ENCODE measurements at regions not wholly inside any gene's neighbourhood (a gene's known extent, or its start where the extent isn't known, plus 50 kb on each side); places are given as distances from the start of the nearest gene placed in this dataset.

DNA sequence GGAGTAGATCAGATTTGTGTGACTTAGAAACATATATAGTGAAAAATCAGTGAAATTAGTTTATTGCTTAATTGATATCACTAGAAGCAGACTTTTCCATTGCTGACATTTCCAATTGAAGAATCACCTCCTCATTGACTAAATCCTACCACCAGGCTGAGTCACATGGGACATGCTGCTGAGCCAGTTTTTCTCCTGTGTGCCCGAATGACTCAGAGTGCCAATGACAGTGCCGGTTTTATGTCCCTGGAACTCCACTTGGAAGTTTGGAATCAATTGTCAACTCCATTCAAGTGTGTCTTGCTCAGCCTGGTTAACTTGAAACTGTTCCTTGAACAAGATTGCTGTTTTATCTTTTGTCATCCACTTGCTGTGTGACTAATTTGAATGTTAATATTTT lies 316.1 kb upstream of the PRDM1 start:
- Mint-ChIP-seq H3K4me3 (no peak overlapping the region), H3K9me3 (peaks cover 5% of the 10 kb centered on the region), H3K27ac (no peak overlapping the region), H3K4me1 (ENCODE audit: low read depth) (no peaks in the 10 kb centered on the region), H3K36me3 (ENCODE audit: low read depth) (no peaks in the 10 kb centered on the region), H3K27me3 (no peaks in the 10 kb centered on the region)
- intact Hi-C loops (cut with DNase I, micrococcal nuclease), result no loop called here
- Histone ChIP-seq H3K4me3 (ENCODE audit: low read length) (no peak overlapping the region), H3K9me3 (ENCODE audit: control insufficient read depth in 1 of 2, insufficient read depth in 1 of 2, low read length in 2 of 2) (peaks cover 3 to 6% of the 10 kb centered on the region in 2 experiments), H3K4me1 (ENCODE audit: insufficient read depth, low read length) (no peaks in the 10 kb centered on the region), H3K27ac (ENCODE audit: low read depth in 1 of 2, low read length in 2 of 2) (no peak overlapping the region), H3K27me3 (ENCODE audit: control insufficient read depth in 1 of 2, insufficient read depth in 2 of 2, low read length in 2 of 2) (no peaks in the 10 kb centered on the region), H3K36me3 (ENCODE audit: insufficient read depth, low read length) (no peaks in the 10 kb centered on the region)
- TF ChIP-seq, protein P1, sequence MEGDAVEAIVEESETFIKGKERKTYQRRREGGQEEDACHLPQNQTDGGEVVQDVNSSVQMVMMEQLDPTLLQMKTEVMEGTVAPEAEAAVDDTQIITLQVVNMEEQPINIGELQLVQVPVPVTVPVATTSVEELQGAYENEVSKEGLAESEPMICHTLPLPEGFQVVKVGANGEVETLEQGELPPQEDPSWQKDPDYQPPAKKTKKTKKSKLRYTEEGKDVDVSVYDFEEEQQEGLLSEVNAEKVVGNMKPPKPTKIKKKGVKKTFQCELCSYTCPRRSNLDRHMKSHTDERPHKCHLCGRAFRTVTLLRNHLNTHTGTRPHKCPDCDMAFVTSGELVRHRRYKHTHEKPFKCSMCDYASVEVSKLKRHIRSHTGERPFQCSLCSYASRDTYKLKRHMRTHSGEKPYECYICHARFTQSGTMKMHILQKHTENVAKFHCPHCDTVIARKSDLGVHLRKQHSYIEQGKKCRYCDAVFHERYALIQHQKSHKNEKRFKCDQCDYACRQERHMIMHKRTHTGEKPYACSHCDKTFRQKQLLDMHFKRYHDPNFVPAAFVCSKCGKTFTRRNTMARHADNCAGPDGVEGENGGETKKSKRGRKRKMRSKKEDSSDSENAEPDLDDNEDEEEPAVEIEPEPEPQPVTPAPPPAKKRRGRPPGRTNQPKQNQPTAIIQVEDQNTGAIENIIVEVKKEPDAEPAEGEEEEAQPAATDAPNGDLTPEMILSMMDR (IDR thresholded peaks at IDR 0.05), result no peak
- ATAC-seq (ENCODE audit: poor library complexity) (no peak), DNase-seq (no peak)
- ChIA-PET CTCF (no interaction called here), POLR2A (no interaction called here)

DNA sequence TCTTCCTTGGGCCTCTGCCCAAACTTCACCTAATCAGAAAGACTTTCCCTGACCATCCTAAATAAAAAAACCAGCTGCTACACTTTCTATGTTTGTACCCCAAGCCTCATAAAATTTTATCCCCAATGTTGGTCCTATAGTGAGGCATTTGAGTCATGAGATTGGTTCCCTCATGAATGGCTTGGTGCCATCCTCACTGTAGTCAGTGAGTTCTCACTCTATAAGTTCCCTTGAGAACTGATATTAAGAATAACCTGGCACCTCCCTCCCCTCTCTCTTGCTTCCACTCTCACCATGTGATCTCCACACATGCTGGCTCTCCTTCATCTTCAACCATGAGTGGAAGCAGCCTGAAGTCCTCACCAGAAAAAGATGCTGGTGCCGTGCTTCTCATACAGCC lies 316.9 kb upstream of the PRDM1 start:
- no peaks in the 10 kb centered on the region for H3K4me1 Mint-ChIP-seq (ENCODE audit: low read depth)
- Histone ChIP-seq H3K9me3 (ENCODE audit: control insufficient read depth in 1 of 2, insufficient read depth in 1 of 2, low read length in 2 of 2) (peaks cover 0 to 3% of the 10 kb centered on the region in 2 experiments), H3K27ac (ENCODE audit: low read depth in 1 of 2, low read length in 2 of 2) (no peak overlapping the region), H3K4me3 (ENCODE audit: low read length) (no peak overlapping the region), H3K4me1 (ENCODE audit: insufficient read depth, low read length) (no peaks in the 10 kb centered on the region), H3K36me3 (ENCODE audit: insufficient read depth, low read length) (no peaks in the 10 kb centered on the region), H3K27me3 (ENCODE audit: control insufficient read depth in 1 of 2, insufficient read depth in 2 of 2, low read length in 2 of 2) (no peaks in the 10 kb centered on the region)
- no peak for DNase-seq
- peaks cover under 1% of the 10 kb centered on the region for H3K9me3 Mint-ChIP-seq
- ChIA-PET CTCF (no interaction called here), POLR2A (no interaction called here)
- no peak overlapping the region for H3K27ac Mint-ChIP-seq
- no peak for ATAC-seq (ENCODE audit: poor library complexity)
- no peaks in the 10 kb centered on the region for H3K27me3 Mint-ChIP-seq
- no peak overlapping the region for H3K4me3 Mint-ChIP-seq
- TF ChIP-seq, protein P1 (IDR thresholded peaks at IDR 0.05), result no peak
- intact Hi-C loops (cut with DNase I, micrococcal nuclease), result no loop called here
- H3K36me3 Mint-ChIP-seq (ENCODE audit: low read depth), result no peaks in the 10 kb centered on the region

DNA sequence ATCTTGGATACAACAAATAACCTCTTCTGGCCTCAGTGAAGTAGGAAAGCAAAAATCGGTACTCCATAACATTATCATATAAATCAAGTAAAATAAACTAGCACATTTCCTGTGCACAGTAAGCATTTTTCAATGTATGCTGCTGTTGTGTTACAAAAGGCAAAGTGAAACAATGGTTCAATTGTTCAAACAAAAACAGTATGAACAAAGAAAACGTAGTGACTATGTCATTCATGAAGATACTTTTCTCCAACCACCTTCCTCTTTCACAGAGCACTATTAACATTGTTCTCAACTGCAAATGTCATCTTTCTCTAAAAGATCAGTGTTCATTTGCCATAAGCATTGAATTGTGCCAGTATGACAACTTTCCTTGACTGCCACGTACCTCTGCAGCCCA lies 318.6 kb upstream of the PRDM1 start:
- no peaks in the 10 kb centered on the region for H3K27me3 ChIP-seq (ENCODE audit: control insufficient read depth in 1 of 2, insufficient read depth in 2 of 2, low read length in 2 of 2)
- Mint-ChIP-seq H3K27me3 (no peaks in the 10 kb centered on the region), H3K9me3 (no peaks in the 10 kb centered on the region), H3K36me3 (ENCODE audit: low read depth) (no peaks in the 10 kb centered on the region), H3K4me1 (ENCODE audit: low read depth) (no peaks in the 10 kb centered on the region), H3K4me3 (no peak overlapping the region), H3K27ac (no peak overlapping the region)
- no peaks in the 10 kb centered on the region for H3K4me1 ChIP-seq (ENCODE audit: insufficient read depth, low read length)
- ChIA-PET POLR2A (no interaction called here), CTCF (no interaction called here)
- H3K27ac ChIP-seq (ENCODE audit: low read depth in 1 of 2, low read length in 2 of 2), result no peak overlapping the region
- intact Hi-C loops (cut with DNase I, micrococcal nuclease), result no loop called here
- H3K4me3 ChIP-seq (ENCODE audit: low read length), result no peak overlapping the region
- TF ChIP-seq, protein P1 (IDR thresholded peaks at IDR 0.05), result no peak
- H3K9me3 ChIP-seq (ENCODE audit: control insufficient read depth in 1 of 2, insufficient read depth in 1 of 2, low read length in 2 of 2), result no peaks in the 10 kb centered on the region
- ATAC-seq (ENCODE audit: poor library complexity) (no peak), DNase-seq (no peak)
- no peaks in the 10 kb centered on the region for H3K36me3 ChIP-seq (ENCODE audit: insufficient read depth, low read length)
